ENCODE measurements at regions not wholly inside any gene's neighbourhood (a gene's known extent, or its start where the extent isn't known, plus 50 kb on each side); places are given as distances from the start of the nearest gene placed in this dataset.

DNA sequence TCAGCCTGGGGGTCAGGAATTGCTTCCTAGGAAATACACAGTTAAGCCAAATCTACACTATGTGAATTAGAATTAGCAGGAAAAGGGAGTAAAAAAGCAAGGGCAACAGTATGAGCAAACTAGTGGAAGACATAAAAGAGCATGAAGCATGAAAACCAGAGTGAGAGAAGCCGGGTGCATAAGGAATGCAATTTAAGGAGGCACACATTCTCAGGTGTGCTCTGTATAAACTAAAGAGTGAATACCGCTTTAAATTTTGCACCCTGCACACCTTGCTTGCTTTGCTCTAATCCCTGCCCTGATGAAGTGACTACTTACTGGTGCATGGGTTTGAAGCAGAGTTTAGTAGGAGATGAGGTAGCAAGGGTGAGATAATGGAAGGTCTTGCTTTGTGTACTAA, 65.7 kb upstream of the EPHA4 start:
- no peak for DNase-seq
- 84 to 89% methylated on average over 2 of the region's 2 CpGs for WGBS, 2 donors
- Histone ChIP-seq H3K4me1 (no peaks in the 10 kb centered on the region), H3K27me3 (no peaks in the 10 kb centered on the region), H3K4me3 (no peak overlapping the region), H3K9me3 (no peaks in the 10 kb centered on the region), H3K36me3 (ENCODE audit: low read depth, missing control alignments) (no peaks in the 10 kb centered on the region), H3K27ac (no peak overlapping the region)
- TF ChIP-seq, protein P1, sequence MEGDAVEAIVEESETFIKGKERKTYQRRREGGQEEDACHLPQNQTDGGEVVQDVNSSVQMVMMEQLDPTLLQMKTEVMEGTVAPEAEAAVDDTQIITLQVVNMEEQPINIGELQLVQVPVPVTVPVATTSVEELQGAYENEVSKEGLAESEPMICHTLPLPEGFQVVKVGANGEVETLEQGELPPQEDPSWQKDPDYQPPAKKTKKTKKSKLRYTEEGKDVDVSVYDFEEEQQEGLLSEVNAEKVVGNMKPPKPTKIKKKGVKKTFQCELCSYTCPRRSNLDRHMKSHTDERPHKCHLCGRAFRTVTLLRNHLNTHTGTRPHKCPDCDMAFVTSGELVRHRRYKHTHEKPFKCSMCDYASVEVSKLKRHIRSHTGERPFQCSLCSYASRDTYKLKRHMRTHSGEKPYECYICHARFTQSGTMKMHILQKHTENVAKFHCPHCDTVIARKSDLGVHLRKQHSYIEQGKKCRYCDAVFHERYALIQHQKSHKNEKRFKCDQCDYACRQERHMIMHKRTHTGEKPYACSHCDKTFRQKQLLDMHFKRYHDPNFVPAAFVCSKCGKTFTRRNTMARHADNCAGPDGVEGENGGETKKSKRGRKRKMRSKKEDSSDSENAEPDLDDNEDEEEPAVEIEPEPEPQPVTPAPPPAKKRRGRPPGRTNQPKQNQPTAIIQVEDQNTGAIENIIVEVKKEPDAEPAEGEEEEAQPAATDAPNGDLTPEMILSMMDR (IDR thresholded peaks at IDR 0.05) = no peak
- no peak for TF ChIP-seq POLR2A (IDR thresholded peaks at IDR 0.05)
- intact Hi-C loops (cut with DNase I; ENCODE audit: low total_unique reads) = no loop called here

DNA sequence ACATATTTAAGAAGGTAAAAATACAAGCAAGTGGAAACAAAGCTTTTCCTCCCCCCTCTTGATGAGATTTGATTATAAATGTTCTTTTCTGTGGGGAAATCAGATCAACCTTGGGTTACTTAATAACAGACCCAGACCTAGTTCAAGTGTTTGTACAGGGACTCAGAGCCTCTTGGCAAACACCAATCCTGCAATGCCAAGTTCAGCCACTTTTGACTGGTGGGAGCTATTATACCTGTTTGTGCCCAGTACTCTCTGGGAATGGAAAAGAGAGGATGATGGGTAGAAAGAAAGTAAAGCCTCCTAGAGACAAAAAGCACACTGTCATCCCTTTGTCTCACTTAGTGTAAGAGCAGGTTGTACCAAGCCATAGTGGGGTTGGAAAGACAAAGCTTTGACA, 63.8 kb upstream of the EPHA4 start:
- H3K27me3 ChIP-seq = no peaks in the 10 kb centered on the region
- no peak overlapping the region for H3K4me3 ChIP-seq
- H3K36me3 ChIP-seq (ENCODE audit: low read depth, missing control alignments) = no peaks in the 10 kb centered on the region
- DNase-seq = no peak
- no peaks in the 10 kb centered on the region for H3K9me3 ChIP-seq
- TF ChIP-seq, protein P1 (IDR thresholded peaks at IDR 0.05) = no peak
- TF ChIP-seq POLR2A (IDR thresholded peaks at IDR 0.05) = no peak
- H3K27ac ChIP-seq = no peak overlapping the region
- no peaks in the 10 kb centered on the region for H3K4me1 ChIP-seq
- intact Hi-C loops (cut with DNase I; ENCODE audit: low total_unique reads) = no loop called here

DNA sequence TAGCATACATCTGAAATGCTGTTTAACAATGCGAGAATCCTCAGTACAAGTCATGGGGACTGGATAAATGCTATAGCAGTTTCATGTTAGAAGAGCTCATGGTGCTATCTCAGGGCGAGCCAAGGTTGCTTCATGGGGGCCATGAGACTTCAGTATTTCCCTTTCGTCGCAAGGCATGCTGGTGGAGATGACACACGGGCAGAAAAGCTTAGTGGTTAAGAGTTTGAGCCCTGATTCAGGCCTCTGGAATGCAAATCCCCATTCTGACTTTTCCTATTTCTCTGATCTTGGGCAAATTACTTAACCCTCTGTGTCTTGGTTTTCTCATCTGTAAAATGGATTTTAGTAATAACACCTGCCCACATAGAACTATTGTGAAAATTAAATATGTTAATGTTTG, 57.4 kb upstream of the EPHA4 start:
- no peaks in the 10 kb centered on the region for H3K36me3 ChIP-seq (ENCODE audit: low read depth, missing control alignments)
- DNase-seq = no peak
- no peaks in the 10 kb centered on the region for H3K27me3 ChIP-seq
- no peaks in the 10 kb centered on the region for H3K9me3 ChIP-seq
- no peak overlapping the region for H3K4me3 ChIP-seq
- TF ChIP-seq, protein P1 (IDR thresholded peaks at IDR 0.05) = no peak
- TF ChIP-seq POLR2A (IDR thresholded peaks at IDR 0.05) = no peak
- H3K27ac ChIP-seq = no peak overlapping the region
- intact Hi-C loops (cut with DNase I; ENCODE audit: low total_unique reads) = no loop called here
- 87 to 94% methylated on average over 5 of the region's 5 CpGs for WGBS, 2 donors
- H3K4me1 ChIP-seq = no peaks in the 10 kb centered on the region

DNA sequence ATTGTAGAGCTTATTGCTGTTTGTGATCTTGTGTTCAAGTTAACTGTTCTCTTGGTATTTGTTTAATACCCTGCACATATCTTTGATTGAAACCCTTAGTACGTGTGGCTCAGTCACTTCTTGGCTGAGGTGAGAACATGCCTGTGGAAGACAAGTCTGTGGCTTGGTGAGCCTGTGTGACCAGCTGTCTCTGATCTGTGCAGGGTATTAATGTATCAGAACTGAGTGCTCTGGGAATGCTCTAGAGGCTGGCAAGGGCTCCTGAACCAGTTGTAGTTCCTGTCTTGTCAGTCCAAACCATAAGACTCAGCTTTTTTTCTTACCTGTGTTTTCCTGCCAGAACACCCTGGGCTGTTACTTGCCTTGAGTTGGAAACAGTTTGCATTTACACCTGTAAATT, 52.4 kb upstream of the EPHA4 start:
- no peaks in the 10 kb centered on the region for H3K4me1 ChIP-seq
- H3K27me3 ChIP-seq = no peaks in the 10 kb centered on the region
- WGBS, 2 donors = 83 to 100% methylated on average over 1 of the region's 1 CpG
- TF ChIP-seq, protein P1 (IDR thresholded peaks at IDR 0.05) = no peak
- no peak for TF ChIP-seq POLR2A (IDR thresholded peaks at IDR 0.05)
- intact Hi-C loops (cut with DNase I; ENCODE audit: low total_unique reads) = no loop called here
- H3K4me3 ChIP-seq = no peak overlapping the region
- H3K27ac ChIP-seq = no peak overlapping the region
- DNase-seq = no peak
- H3K9me3 ChIP-seq = no peaks in the 10 kb centered on the region
- H3K36me3 ChIP-seq (ENCODE audit: low read depth, missing control alignments) = no peaks in the 10 kb centered on the region
